HG02763 (cell line): ENCODE measurements at regions not wholly inside any gene's neighbourhood (a gene's known extent, or its start where the extent isn't known, plus 50 kb on each side); places are given as distances from the start of the nearest gene placed in this dataset.

ENCODE experiments used
- ATAC-seq: cut with Tn5 transposase; IDR thresholded peaks from one replicate; pipeline ENCODE4 v1.9.1; 2021; ENCODE audit warnings: mild to moderate bottlenecking, moderate library complexity; ENCODE audit not compliant: unreplicated experiment

- ATAC-seq = no peak
Measured at GRCh38 chr9:116002624-116003023, 151.0 kb upstream of the PAPPA start.

- ATAC-seq = no peak
Measured at GRCh38 chr9:116003397-116003796, 150.2 kb upstream of the PAPPA start.

GRCh38 chr9:116005205-116005604, 148.4 kb upstream of the PAPPA start:
- no peak for ATAC-seq

GRCh38 chr9:116007824-116008223, 145.8 kb upstream of the PAPPA start:
- no peak for ATAC-seq

- ATAC-seq = no peak
Measured at GRCh38 chr9:116008278-116008677, 145.3 kb upstream of the PAPPA start.

GRCh38 chr9:116009420-116009819, 144.2 kb upstream of the PAPPA start:
- no peak for ATAC-seq

GRCh38 chr9:116015855-116016254, 137.7 kb upstream of the PAPPA start:
- no peak for ATAC-seq

GRCh38 chr9:116020146-116020545, 133.4 kb upstream of the PAPPA start:
- ATAC-seq = no peak

- ATAC-seq = no peak
Measured at GRCh38 chr9:116020801-116021200, 132.8 kb upstream of the PAPPA start.

GRCh38 chr9:116027096-116027495, 126.5 kb upstream of the PAPPA start:
- ATAC-seq = no peak

GRCh38 chr9:116027511-116027910, 126.1 kb upstream of the PAPPA start:
- ATAC-seq = no peak

GRCh38 chr9:116027951-116028350, 125.6 kb upstream of the PAPPA start:
- no peak for ATAC-seq

- no peak for ATAC-seq
Measured at GRCh38 chr9:116030517-116030916, 123.1 kb upstream of the PAPPA start.

- ATAC-seq = no peak
Measured at GRCh38 chr9:116032683-116033440, 120.7 kb upstream of the PAPPA start.

GRCh38 chr9:116039312-116039711, 114.3 kb upstream of the PAPPA start:
- no peak for ATAC-seq

GRCh38 chr9:116039893-116040292, 113.7 kb upstream of the PAPPA start:
- ATAC-seq = no peak

GRCh38 chr9:116042321-116042720, 111.3 kb upstream of the PAPPA start:
- no peak for ATAC-seq

- ATAC-seq = no peak
Measured at GRCh38 chr9:116045083-116045482, 108.5 kb upstream of the PAPPA start.

- no peak for ATAC-seq
Measured at GRCh38 chr9:116048081-116048480, 105.5 kb upstream of the PAPPA start.

- no peak for ATAC-seq
Measured at GRCh38 chr9:116049456-116049855, 104.1 kb upstream of the PAPPA start.

GRCh38 chr9:116051528-116051927, 102.1 kb upstream of the PAPPA start:
- no peak for ATAC-seq

- ATAC-seq = no peak
Measured at GRCh38 chr9:116055536-116055935, 98.1 kb upstream of the PAPPA start.

- no peak for ATAC-seq
Measured at GRCh38 chr9:116057371-116057770, 96.2 kb upstream of the PAPPA start.
